BE2C (cell line): ENCODE measurements at regions not wholly inside any gene's neighbourhood (a gene's known extent, or its start where the extent isn't known, plus 50 kb on each side); places are given as distances from the start of the nearest gene placed in this dataset.

Experiments
- DNase-seq: peaks from one replicate; pipeline ENCODE4 v3.0.0-alpha.2; 2020
- H3K27me3 ChIP-seq: fragments of 250-450 bp; sonication (Bioruptor Pico); 2 replicates; pipeline ENCODE4 v1.5.1; 2020; ENCODE audit warnings: mild to moderate bottlenecking
- H3K36me3 ChIP-seq: fragments of 250-450 bp; sonication (Bioruptor Pico); 2 replicates; pipeline ENCODE4 v1.5.1; 2020; ENCODE audit warnings: mild to moderate bottlenecking
- H3K4me1 ChIP-seq: fragments of 250-450 bp; sonication (Bioruptor Pico); 2 replicates; pipeline ENCODE4 v1.5.1; 2020
- H3K4me3 ChIP-seq: 2 replicates; pipeline ENCODE4 v1.5.1; 2011; ENCODE audit warnings: low read depth, low read length
- H3K9me3 ChIP-seq: fragments of 250-450 bp; sonication (Bioruptor Pico); 2 replicates; pipeline ENCODE4 v1.5.1; 2020
- TF ChIP-seq, protein P1 (sequence below): IDR thresholded peaks from 2 replicates; pipeline ENCODE4 v1.5.1; 2012; ENCODE audit warnings: mild to moderate bottlenecking, low read depth, low read length

- no peaks in the 10 kb centered on the region for H3K4me1 ChIP-seq
- no peaks in the 10 kb centered on the region for H3K36me3 ChIP-seq
- TF ChIP-seq, protein P1, sequence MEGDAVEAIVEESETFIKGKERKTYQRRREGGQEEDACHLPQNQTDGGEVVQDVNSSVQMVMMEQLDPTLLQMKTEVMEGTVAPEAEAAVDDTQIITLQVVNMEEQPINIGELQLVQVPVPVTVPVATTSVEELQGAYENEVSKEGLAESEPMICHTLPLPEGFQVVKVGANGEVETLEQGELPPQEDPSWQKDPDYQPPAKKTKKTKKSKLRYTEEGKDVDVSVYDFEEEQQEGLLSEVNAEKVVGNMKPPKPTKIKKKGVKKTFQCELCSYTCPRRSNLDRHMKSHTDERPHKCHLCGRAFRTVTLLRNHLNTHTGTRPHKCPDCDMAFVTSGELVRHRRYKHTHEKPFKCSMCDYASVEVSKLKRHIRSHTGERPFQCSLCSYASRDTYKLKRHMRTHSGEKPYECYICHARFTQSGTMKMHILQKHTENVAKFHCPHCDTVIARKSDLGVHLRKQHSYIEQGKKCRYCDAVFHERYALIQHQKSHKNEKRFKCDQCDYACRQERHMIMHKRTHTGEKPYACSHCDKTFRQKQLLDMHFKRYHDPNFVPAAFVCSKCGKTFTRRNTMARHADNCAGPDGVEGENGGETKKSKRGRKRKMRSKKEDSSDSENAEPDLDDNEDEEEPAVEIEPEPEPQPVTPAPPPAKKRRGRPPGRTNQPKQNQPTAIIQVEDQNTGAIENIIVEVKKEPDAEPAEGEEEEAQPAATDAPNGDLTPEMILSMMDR, result no peak
- no peaks in the 10 kb centered on the region for H3K9me3 ChIP-seq
- no peak overlapping the region for H3K4me3 ChIP-seq
- no peak for DNase-seq
- H3K27me3 ChIP-seq, result no peaks in the 10 kb centered on the region
Measured at GRCh38 chr19:28841531-28841930, 371.4 kb downstream of the UQCRFS1 start.

- TF ChIP-seq, protein P1, result no peak
- Histone ChIP-seq H3K4me1 (no peaks in the 10 kb centered on the region), H3K27me3 (no peaks in the 10 kb centered on the region), H3K36me3 (no peaks in the 10 kb centered on the region), H3K4me3 (no peak overlapping the region), H3K9me3 (no peaks in the 10 kb centered on the region)
- no peak for DNase-seq
Measured at GRCh38 chr19:28840891-28841290, 372.1 kb downstream of the UQCRFS1 start.

- no peak overlapping the region for H3K4me3 ChIP-seq
- DNase-seq, result no peak
- H3K9me3 ChIP-seq, result peaks cover 3% of the 10 kb centered on the region; the same call in 1 of the 2 replicates
- H3K27me3 ChIP-seq, result no peaks in the 10 kb centered on the region
- H3K36me3 ChIP-seq, result no peaks in the 10 kb centered on the region
- TF ChIP-seq, protein P1, result no peak
- no peaks in the 10 kb centered on the region for H3K4me1 ChIP-seq
Measured at GRCh38 chr19:28839455-28839854, 373.5 kb downstream of the UQCRFS1 start.

GRCh38 chr19:28838909-28839308 lies 374.0 kb downstream of the UQCRFS1 start:
- no peaks in the 10 kb centered on the region for H3K27me3 ChIP-seq
- no peaks in the 10 kb centered on the region for H3K36me3 ChIP-seq
- no peaks in the 10 kb centered on the region for H3K4me1 ChIP-seq
- TF ChIP-seq, protein P1, result no peak
- DNase-seq, result no peak
- peaks cover 3% of the 10 kb centered on the region; the same call in 1 of the 2 replicates for H3K9me3 ChIP-seq
- H3K4me3 ChIP-seq, result no peak overlapping the region

GRCh38 chr19:28836421-28836820 lies 376.5 kb downstream of the UQCRFS1 start:
- Histone ChIP-seq H3K4me3 (no peak overlapping the region), H3K9me3 (peaks cover 3% of the 10 kb centered on the region; the same call in 1 of the 2 replicates), H3K27me3 (no peaks in the 10 kb centered on the region), H3K4me1 (no peaks in the 10 kb centered on the region), H3K36me3 (no peaks in the 10 kb centered on the region)
- TF ChIP-seq, protein P1, result no peak
- DNase-seq, result no peak

DNA sequence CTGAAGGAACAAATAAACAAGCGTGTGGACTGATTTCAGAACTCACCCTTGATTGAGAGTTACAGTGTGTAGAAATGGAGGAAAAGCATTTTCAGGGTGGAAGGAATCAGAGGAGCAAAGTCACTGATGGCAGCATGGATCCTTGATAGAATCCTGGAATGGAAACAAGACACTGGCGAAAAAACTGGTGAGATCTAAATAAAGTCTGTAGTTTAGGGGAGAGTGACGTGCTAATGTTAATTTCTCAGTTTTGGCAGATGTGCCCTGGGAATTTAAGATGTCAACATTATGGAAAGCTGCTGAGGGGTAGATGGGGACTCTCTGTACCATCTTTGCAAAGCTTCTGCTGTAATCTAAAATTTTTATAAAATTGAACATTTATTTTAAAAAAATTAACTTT lies 378.0 kb downstream of the UQCRFS1 start:
- TF ChIP-seq, protein P1, result no peak
- Histone ChIP-seq H3K36me3 (no peaks in the 10 kb centered on the region), H3K4me1 (no peaks in the 10 kb centered on the region), H3K27me3 (no peaks in the 10 kb centered on the region), H3K9me3 (peaks cover 3% of the 10 kb centered on the region; the same call in 1 of the 2 replicates), H3K4me3 (no peak overlapping the region)
- no peak for DNase-seq
